Neural crest cell (in vitro differentiated cells): ENCODE measurements at regions not wholly inside any gene's neighbourhood (a gene's known extent, or its start where the extent isn't known, plus 50 kb on each side); places are given as distances from the start of the nearest gene placed in this dataset.

Experiments
- DNase-seq: peaks from one replicate; pipeline ENCODE4 v3.0.0; 2021; ENCODE audit warnings: low read depth, mixed read lengths, low spot score
- H3K27ac Mint-ChIP-seq: one replicate; pipeline ENCODE4 v1.8.0; 2021; ENCODE audit warnings: mild to moderate bottlenecking, mixed read lengths; ENCODE audit not compliant: unreplicated experiment
- H3K27me3 Mint-ChIP-seq: 2 replicates; pipeline ENCODE4 v1.8.0; 2021; ENCODE audit warnings: low read depth, mild to moderate bottlenecking, mixed read lengths
- H3K36me3 Mint-ChIP-seq: 2 replicates; pipeline ENCODE4 v1.8.0; 2021; ENCODE audit warnings: low read depth, mild to moderate bottlenecking, mixed read lengths
- H3K4me1 Mint-ChIP-seq: 2 replicates; pipeline ENCODE4 v1.8.0; 2021; ENCODE audit warnings: mixed read lengths
- H3K4me3 Mint-ChIP-seq: one replicate; pipeline ENCODE4 v1.8.0; 2021; ENCODE audit warnings: mild to moderate bottlenecking, mixed read lengths
- H3K9me3 Mint-ChIP-seq: 2 replicates; pipeline ENCODE4 v1.8.0; 2021; ENCODE audit warnings: mixed read lengths
- TF ChIP-seq, protein P1 (sequence below): fragments of 200-600 bp; sonication (generic); conservative IDR thresholded peaks from 2 replicates; pipeline ENCODE4 v1.5.0; 2021; ENCODE audit warnings: antibody characterized with exemption, mild to moderate bottlenecking

DNA sequence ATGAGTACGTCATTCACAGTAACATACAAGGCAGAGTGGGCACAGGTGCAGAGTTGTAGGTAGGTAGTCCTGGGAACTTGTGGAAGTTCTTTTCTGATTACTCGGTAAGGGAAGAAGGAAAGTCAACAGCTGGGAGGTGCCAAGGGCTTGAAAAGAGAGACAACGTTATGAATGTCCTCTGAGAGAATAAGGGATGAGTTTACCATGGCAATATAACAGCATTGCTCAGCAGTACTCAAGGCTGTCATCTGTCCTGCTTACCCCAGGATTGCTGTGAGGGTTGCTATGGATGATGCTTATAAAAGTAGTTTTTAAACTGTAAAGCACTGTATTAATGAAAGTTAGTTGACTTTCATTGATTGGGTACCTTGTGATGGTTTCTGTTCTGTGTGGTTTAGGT is 369.1 kb upstream of the SGCD start:
- H3K4me1 Mint-ChIP-seq = peaks cover 11% of the 10 kb centered on the region
- TF ChIP-seq, protein P1, sequence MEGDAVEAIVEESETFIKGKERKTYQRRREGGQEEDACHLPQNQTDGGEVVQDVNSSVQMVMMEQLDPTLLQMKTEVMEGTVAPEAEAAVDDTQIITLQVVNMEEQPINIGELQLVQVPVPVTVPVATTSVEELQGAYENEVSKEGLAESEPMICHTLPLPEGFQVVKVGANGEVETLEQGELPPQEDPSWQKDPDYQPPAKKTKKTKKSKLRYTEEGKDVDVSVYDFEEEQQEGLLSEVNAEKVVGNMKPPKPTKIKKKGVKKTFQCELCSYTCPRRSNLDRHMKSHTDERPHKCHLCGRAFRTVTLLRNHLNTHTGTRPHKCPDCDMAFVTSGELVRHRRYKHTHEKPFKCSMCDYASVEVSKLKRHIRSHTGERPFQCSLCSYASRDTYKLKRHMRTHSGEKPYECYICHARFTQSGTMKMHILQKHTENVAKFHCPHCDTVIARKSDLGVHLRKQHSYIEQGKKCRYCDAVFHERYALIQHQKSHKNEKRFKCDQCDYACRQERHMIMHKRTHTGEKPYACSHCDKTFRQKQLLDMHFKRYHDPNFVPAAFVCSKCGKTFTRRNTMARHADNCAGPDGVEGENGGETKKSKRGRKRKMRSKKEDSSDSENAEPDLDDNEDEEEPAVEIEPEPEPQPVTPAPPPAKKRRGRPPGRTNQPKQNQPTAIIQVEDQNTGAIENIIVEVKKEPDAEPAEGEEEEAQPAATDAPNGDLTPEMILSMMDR = no peak
- H3K4me3 Mint-ChIP-seq = no peak overlapping the region
- H3K27ac Mint-ChIP-seq = no peak overlapping the region
- H3K9me3 Mint-ChIP-seq = no peaks in the 10 kb centered on the region
- no peaks in the 10 kb centered on the region for H3K36me3 Mint-ChIP-seq
- no peak for DNase-seq
- H3K27me3 Mint-ChIP-seq = no peaks in the 10 kb centered on the region

DNA sequence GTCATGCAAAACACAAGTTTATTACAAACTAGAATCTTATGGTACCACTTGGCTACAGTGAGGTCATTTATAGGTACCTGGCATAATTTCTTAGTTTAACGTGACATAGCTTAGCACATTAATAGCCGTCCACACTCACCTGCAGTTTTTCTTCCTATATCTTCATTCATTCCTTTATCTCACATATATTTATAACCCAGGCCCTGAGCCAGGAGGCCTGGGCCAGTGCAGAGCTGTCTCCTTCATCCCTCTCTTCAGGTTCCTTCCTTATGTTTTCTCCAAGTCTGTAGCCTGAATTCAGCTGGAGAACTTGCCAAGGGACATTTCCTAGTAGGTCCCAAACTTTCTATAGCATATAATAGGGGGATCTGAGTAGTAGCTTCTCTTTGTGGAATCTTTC is 367.9 kb upstream of the SGCD start:
- no peaks in the 10 kb centered on the region for H3K9me3 Mint-ChIP-seq
- H3K27ac Mint-ChIP-seq = no peak overlapping the region
- no peaks in the 10 kb centered on the region for H3K36me3 Mint-ChIP-seq
- peaks cover 6% of the 10 kb centered on the region for H3K4me1 Mint-ChIP-seq
- H3K27me3 Mint-ChIP-seq = no peaks in the 10 kb centered on the region
- TF ChIP-seq, protein P1 = no peak
- DNase-seq = no peak
- no peak overlapping the region for H3K4me3 Mint-ChIP-seq

DNA sequence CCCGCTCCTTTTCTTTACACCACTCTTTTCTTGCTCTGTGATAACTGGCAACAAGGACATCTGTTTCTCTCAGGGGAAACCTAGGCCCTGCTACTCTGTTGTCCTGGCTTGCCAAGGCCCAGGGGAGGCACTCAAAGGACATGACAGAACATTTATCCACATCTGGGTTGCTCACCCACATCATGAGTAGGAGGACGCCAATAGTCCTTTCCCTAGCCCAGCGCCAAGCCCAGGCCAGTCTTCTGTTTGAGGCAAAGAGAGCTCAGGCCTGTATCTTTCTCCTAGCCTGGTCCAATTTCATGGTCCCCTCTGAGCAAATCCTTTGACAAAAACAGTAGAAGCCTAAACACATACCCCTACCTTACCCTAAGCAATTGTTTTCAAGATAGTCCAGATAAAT is 366.8 kb upstream of the SGCD start:
- no peak for DNase-seq
- TF ChIP-seq, protein P1 = no peak
- Mint-ChIP-seq H3K27ac (no peak overlapping the region), H3K4me1 (no peaks in the 10 kb centered on the region), H3K27me3 (no peaks in the 10 kb centered on the region), H3K9me3 (no peaks in the 10 kb centered on the region), H3K36me3 (no peaks in the 10 kb centered on the region), H3K4me3 (no peak overlapping the region)

DNA sequence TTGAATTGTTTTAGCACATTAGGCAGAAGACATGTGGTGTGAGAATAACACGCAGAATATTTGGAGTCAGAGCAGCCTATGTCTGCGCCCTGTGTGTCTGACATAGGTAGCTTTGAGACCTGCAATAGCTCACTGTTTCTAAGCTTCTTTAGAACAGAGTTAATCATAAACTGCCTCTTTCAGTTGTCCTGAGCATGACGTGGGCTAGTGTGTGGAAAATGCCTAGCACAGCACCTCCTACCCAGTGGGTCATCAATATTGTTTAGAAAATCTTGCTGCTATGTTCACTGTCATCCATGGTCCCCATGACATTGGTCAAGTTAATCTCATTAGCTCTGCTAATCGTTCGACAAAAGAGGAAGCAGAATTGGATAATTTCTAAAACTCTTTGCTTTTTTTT is 357.4 kb upstream of the SGCD start:
- Mint-ChIP-seq H3K4me1 (no peaks in the 10 kb centered on the region), H3K36me3 (no peaks in the 10 kb centered on the region), H3K9me3 (peaks cover 4% of the 10 kb centered on the region), H3K27me3 (peaks cover 16% of the 10 kb centered on the region), H3K27ac (no peak overlapping the region), H3K4me3 (no peak overlapping the region)
- TF ChIP-seq, protein P1 = no peak
- no peak for DNase-seq

DNA sequence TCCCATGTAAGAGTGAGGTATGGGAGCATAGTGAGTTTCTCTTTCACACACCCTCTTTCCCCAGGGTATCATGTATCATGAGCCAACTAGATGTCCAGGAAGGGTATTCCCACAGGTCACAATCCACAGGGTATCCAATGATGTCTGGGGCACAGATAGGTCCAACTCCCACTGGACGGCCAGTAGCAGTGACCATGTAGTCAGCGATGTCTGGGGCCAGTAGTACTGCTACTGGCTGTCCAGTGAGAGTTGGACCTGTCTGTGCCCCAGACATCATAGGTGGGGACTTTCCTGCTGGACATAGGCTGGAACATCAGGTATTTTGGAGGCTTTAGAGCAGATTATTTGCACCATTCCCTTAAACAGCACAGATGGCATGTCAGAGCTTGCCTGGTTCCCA is 352.6 kb upstream of the SGCD start:
- Mint-ChIP-seq H3K36me3 (no peaks in the 10 kb centered on the region), H3K4me3 (no peak overlapping the region), H3K9me3 (no peaks in the 10 kb centered on the region), H3K27me3 (peaks cover 14% of the 10 kb centered on the region), H3K4me1 (no peaks in the 10 kb centered on the region), H3K27ac (no peak overlapping the region)
- no peak for DNase-seq
- TF ChIP-seq, protein P1 = no peak

DNA sequence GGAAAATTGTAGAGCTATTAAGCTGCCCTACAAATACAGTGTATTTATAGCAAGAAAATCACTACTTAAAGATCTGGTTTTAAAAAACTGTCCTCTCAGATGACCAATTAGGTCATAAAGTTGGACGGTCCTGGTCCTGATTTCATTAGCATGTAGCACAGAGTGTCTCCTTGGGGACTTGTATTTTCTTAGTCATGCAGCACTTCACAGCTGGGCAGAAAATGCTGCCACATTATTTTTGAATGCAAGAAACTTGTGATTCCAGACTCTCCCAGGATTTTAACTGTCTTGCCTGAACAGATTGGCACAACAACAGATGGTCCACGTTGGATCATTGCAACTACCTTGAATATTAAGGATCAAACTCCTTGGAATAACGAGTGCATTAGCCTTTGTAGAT is 348.1 kb upstream of the SGCD start:
- H3K4me1 Mint-ChIP-seq = no peaks in the 10 kb centered on the region
- no peak for DNase-seq
- H3K27me3 Mint-ChIP-seq = peaks cover 5% of the 10 kb centered on the region

More for the DNA sequence above, 348.1 kb upstream of the SGCD start:
- Mint-ChIP-seq H3K36me3 (no peaks in the 10 kb centered on the region), H3K9me3 (peaks cover 4% of the 10 kb centered on the region), H3K27ac (no peak overlapping the region), H3K4me3 (no peak overlapping the region)
- TF ChIP-seq, protein P1 = no peak
